ENCODE measurements at regions not wholly inside any gene's neighbourhood (a gene's known extent, or its start where the extent isn't known, plus 50 kb on each side); places are given as distances from the start of the nearest gene placed in this dataset.

GRCh38 chr14:97642631-97643030 lies 845.4 kb downstream of the VRK1 start:
- TF ChIP-seq CTCF (IDR thresholded peaks at IDR 0.05; ENCODE audit: insufficient read depth, low read length, poor library complexity, severe bottlenecking) = no peak
- Histone ChIP-seq H3K36me3 (ENCODE audit: control insufficient read depth, insufficient read depth, low read length) (no peaks in the 10 kb centered on the region), H3K27me3 (replicated peaks; ENCODE audit: control insufficient read depth, insufficient read depth, low read length) (no peaks in the 10 kb centered on the region), H3K4me3 (replicated peaks; ENCODE audit: low read depth, low read length) (no peak overlapping the region)
- DNase-seq (ENCODE audit: extremely low read depth, insufficient read length) = no peak

GRCh38 chr14:97644365-97644764 lies 847.2 kb downstream of the VRK1 start:
- Histone ChIP-seq H3K27me3 (replicated peaks; ENCODE audit: control insufficient read depth, insufficient read depth, low read length) (no peaks in the 10 kb centered on the region), H3K36me3 (ENCODE audit: control insufficient read depth, insufficient read depth, low read length) (no peaks in the 10 kb centered on the region), H3K4me3 (replicated peaks; ENCODE audit: low read depth, low read length) (no peak overlapping the region)
- no peak for DNase-seq (ENCODE audit: extremely low read depth, insufficient read length)
- no peak for TF ChIP-seq CTCF (IDR thresholded peaks at IDR 0.05; ENCODE audit: insufficient read depth, low read length, poor library complexity, severe bottlenecking)

GRCh38 chr14:97649752-97650151 lies 852.6 kb downstream of the VRK1 start:
- no peak for TF ChIP-seq CTCF (IDR thresholded peaks at IDR 0.05; ENCODE audit: insufficient read depth, low read length, poor library complexity, severe bottlenecking)
- Histone ChIP-seq H3K36me3 (ENCODE audit: control insufficient read depth, insufficient read depth, low read length) (no peaks in the 10 kb centered on the region), H3K27me3 (replicated peaks; ENCODE audit: control insufficient read depth, insufficient read depth, low read length) (no peaks in the 10 kb centered on the region), H3K4me3 (replicated peaks; ENCODE audit: low read depth, low read length) (no peak overlapping the region)
- DNase-seq (ENCODE audit: extremely low read depth, insufficient read length) = no peak

- no peak for TF ChIP-seq CTCF (IDR thresholded peaks at IDR 0.05; ENCODE audit: insufficient read depth, low read length, poor library complexity, severe bottlenecking)
- DNase-seq (ENCODE audit: extremely low read depth, insufficient read length) = no peak
- Histone ChIP-seq H3K27me3 (replicated peaks; ENCODE audit: control insufficient read depth, insufficient read depth, low read length) (no peaks in the 10 kb centered on the region), H3K4me3 (replicated peaks; ENCODE audit: low read depth, low read length) (no peak overlapping the region), H3K36me3 (ENCODE audit: control insufficient read depth, insufficient read depth, low read length) (no peaks in the 10 kb centered on the region)
Observed at GRCh38 chr14:97655169-97655948, 858.2 kb downstream of the VRK1 start.

- TF ChIP-seq CTCF (IDR thresholded peaks at IDR 0.05; ENCODE audit: insufficient read depth, low read length, poor library complexity, severe bottlenecking) = no peak
Observed at GRCh38 chr14:97657609-97658008, 860.4 kb downstream of the VRK1 start.

More at GRCh38 chr14:97657609-97658008, 860.4 kb downstream of the VRK1 start:
- DNase-seq (ENCODE audit: extremely low read depth, insufficient read length) = no peak
- H3K4me3 ChIP-seq (replicated peaks; ENCODE audit: low read depth, low read length) = no peak overlapping the region
- no peaks in the 10 kb centered on the region for H3K27me3 ChIP-seq (replicated peaks; ENCODE audit: control insufficient read depth, insufficient read depth, low read length)
- H3K36me3 ChIP-seq (ENCODE audit: control insufficient read depth, insufficient read depth, low read length) = no peaks in the 10 kb centered on the region

Data from GM06990 (cell line).